Suprapubic skin (tissue), 4 donors: ENCODE measurements at regions not wholly inside any gene's neighbourhood (a gene's known extent, or its start where the extent isn't known, plus 50 kb on each side); places are given as distances from the start of the nearest gene placed in this dataset.

Source experiments
- DNase-seq, 2 donors: peaks; one replicate each; pipeline ENCODE4 v3.0.0-alpha.2; 2019; ENCODE audit warnings: low spot score in 2 of 2
- H3K27ac ChIP-seq: fragments of 200-600 bp; sonication (generic); one replicate; pipeline ENCODE4 v1.5.1; 2019
- H3K27me3 ChIP-seq: fragments of 200-600 bp; sonication (generic); one replicate; pipeline ENCODE4 v1.5.1; 2019
- H3K36me3 ChIP-seq: fragments of 200-600 bp; sonication (generic); one replicate; pipeline ENCODE4 v1.5.1; 2019
- H3K4me1 ChIP-seq: fragments of 200-600 bp; sonication (generic); one replicate; pipeline ENCODE4 v1.5.1; 2019
- H3K4me3 ChIP-seq: fragments of 200-600 bp; sonication (generic); one replicate; pipeline ENCODE4 v1.5.1; 2019; ENCODE audit warnings: mild to moderate bottlenecking
- H3K9me3 ChIP-seq: fragments of 200-600 bp; sonication (generic); one replicate; pipeline ENCODE4 v1.5.1; 2019
- CTCF ChIP-seq, 2 donors: fragments of 200-600 bp in 1 of 2; fragments of 450-650 bp in 1 of 2; sonication (generic) in 1 of 2; IDR thresholded peaks; one replicate each; pipeline ENCODE4 v1.5.1; 2016 to 2019; ENCODE audit warnings: antibody characterized with exemption in 2 of 2, mild to moderate bottlenecking in 1 of 2, moderate library complexity in 1 of 2
- EP300 ChIP-seq: sonication (generic); formaldehyde crosslinking; IDR thresholded peaks from one replicate; pipeline ENCODE4 v1.6.1; 2017; ENCODE audit warnings: antibody characterized with exemption
- POLR2A ChIP-seq, 2 donors: fragments of 450-650 bp; IDR thresholded peaks; one replicate each; pipeline ENCODE4 v1.6.1; 2017; ENCODE audit warnings: antibody characterized with exemption in 2 of 2, mild to moderate bottlenecking in 2 of 2, moderate library complexity in 2 of 2
- POLR2AphosphoS5 ChIP-seq, 3 donors: sonication (generic); formaldehyde crosslinking; IDR thresholded peaks; one replicate each; pipeline ENCODE4 v1.6.1; 2017; ENCODE audit warnings: antibody characterized with exemption in 3 of 3
- WGBS: methylation state at CpG from one replicate; pipeline ENCODE4 v1.1.5; 2018; 5-methylcytosine and 5-hydroxymethylcytosine counted together

GRCh38 chr12:114903083-114903691 is 219.2 kb upstream of the TBX3 start:
- no peak for DNase-seq
- H3K27me3 ChIP-seq, result no peaks in the 10 kb centered on the region
- H3K27ac ChIP-seq, result no peak overlapping the region
- no peaks in the 10 kb centered on the region for H3K36me3 ChIP-seq
- 62% methylated on average over 12 of the region's 12 CpGs for WGBS
- no peaks in the 10 kb centered on the region for H3K9me3 ChIP-seq
- no peak for TF ChIP-seq POLR2A (IDR thresholded peaks at IDR 0.05)
- TF ChIP-seq EP300, result no peak
- TF ChIP-seq CTCF (IDR thresholded peaks at IDR 0.05), result no peak
- no peak for TF ChIP-seq POLR2AphosphoS5 (IDR thresholded peaks at IDR 0.05)
- no peak overlapping the region for H3K4me3 ChIP-seq
- H3K4me1 ChIP-seq, result no peaks in the 10 kb centered on the region

- Histone ChIP-seq H3K4me1 (no peaks in the 10 kb centered on the region), H3K27ac (no peak overlapping the region), H3K9me3 (no peaks in the 10 kb centered on the region), H3K27me3 (no peaks in the 10 kb centered on the region), H3K36me3 (no peaks in the 10 kb centered on the region), H3K4me3 (no peak overlapping the region)
- TF ChIP-seq CTCF (IDR thresholded peaks at IDR 0.05) (no peak), POLR2A (IDR thresholded peaks at IDR 0.05) (no peak), EP300 (no peak), POLR2AphosphoS5 (IDR thresholded peaks at IDR 0.05) (no peak)
- WGBS, result 73% methylated on average over 5 of the region's 5 CpGs
- DNase-seq, result no peak
These were observed 218.7 kb upstream of the TBX3 start for GRCh38 chr12:114902665-114903064.

- H3K9me3 ChIP-seq, result no peaks in the 10 kb centered on the region
- TF ChIP-seq EP300 (no peak), POLR2AphosphoS5 (IDR thresholded peaks at IDR 0.05) (no peak), POLR2A (IDR thresholded peaks at IDR 0.05) (no peak), CTCF (IDR thresholded peaks at IDR 0.05) (no peak)
These were observed 217.3 kb upstream of the TBX3 start for GRCh38 chr12:114901316-114901715.

GRCh38 chr12:114898159-114898558 is 214.2 kb upstream of the TBX3 start:
- Histone ChIP-seq H3K4me3 (no peak overlapping the region), H3K27ac (no peak overlapping the region), H3K36me3 (no peaks in the 10 kb centered on the region), H3K4me1 (no peaks in the 10 kb centered on the region), H3K9me3 (no peaks in the 10 kb centered on the region), H3K27me3 (no peaks in the 10 kb centered on the region)
- WGBS, result 85% methylated on average over 2 of the region's 2 CpGs
- DNase-seq, result no peak
- TF ChIP-seq CTCF (IDR thresholded peaks at IDR 0.05), result no peak
- no peak for TF ChIP-seq POLR2AphosphoS5 (IDR thresholded peaks at IDR 0.05)
- TF ChIP-seq EP300, result no peak
- TF ChIP-seq POLR2A (IDR thresholded peaks at IDR 0.05), result no peak

More at GRCh38 chr12:114901316-114901715, 217.3 kb upstream of the TBX3 start:
- H3K27ac ChIP-seq, result no peak overlapping the region
- no peak for DNase-seq
- H3K4me1 ChIP-seq, result no peaks in the 10 kb centered on the region
- H3K4me3 ChIP-seq, result no peak overlapping the region
- H3K36me3 ChIP-seq, result no peaks in the 10 kb centered on the region
- no peaks in the 10 kb centered on the region for H3K27me3 ChIP-seq
- WGBS, result 68% methylated on average over 4 of the region's 4 CpGs

GRCh38 chr12:114895827-114896226 is 211.9 kb upstream of the TBX3 start:
- Histone ChIP-seq H3K27me3 (no peaks in the 10 kb centered on the region), H3K27ac (no peak overlapping the region), H3K4me1 (no peaks in the 10 kb centered on the region), H3K4me3 (no peak overlapping the region), H3K9me3 (no peaks in the 10 kb centered on the region), H3K36me3 (no peaks in the 10 kb centered on the region)
- DNase-seq, result no peak
- WGBS, result 70% methylated on average over 5 of the region's 5 CpGs
- TF ChIP-seq CTCF (IDR thresholded peaks at IDR 0.05) (no peak), POLR2AphosphoS5 (IDR thresholded peaks at IDR 0.05) (no peak), EP300 (no peak), POLR2A (IDR thresholded peaks at IDR 0.05) (no peak)
